Ishikawa (cell line): ENCODE measurements at regions not wholly inside any gene's neighbourhood (a gene's known extent, or its start where the extent isn't known, plus 50 kb on each side); places are given as distances from the start of the nearest gene placed in this dataset.

Source experiments
- CREB1 ChIP-seq: IDR thresholded peaks from 2 replicates; pipeline ENCODE4 v1.6.1; 2012; ENCODE audit warnings: low read depth
- RAD21 ChIP-seq: IDR thresholded peaks from 2 replicates; pipeline ENCODE4 v1.6.1; 2012; ENCODE audit warnings: low read depth
- REST ChIP-seq: IDR thresholded peaks from 2 replicates; pipeline ENCODE4 v1.6.1; 2012; ENCODE audit warnings: low read depth, mild to moderate bottlenecking
- TAF1 ChIP-seq: IDR thresholded peaks from 2 replicates; pipeline ENCODE4 v1.6.1; 2012; ENCODE audit warnings: low read depth, mild to moderate bottlenecking
- TCF12 ChIP-seq: IDR thresholded peaks from 2 replicates; pipeline ENCODE4 v1.6.1; 2012; ENCODE audit warnings: low read depth
- USF1 ChIP-seq: IDR thresholded peaks from 2 replicates; pipeline ENCODE4 v1.6.1; 2012
- ZBTB7A ChIP-seq: IDR thresholded peaks from 2 replicates; pipeline ENCODE4 v1.6.1; 2012; ENCODE audit warnings: low read depth

- no peak for TF ChIP-seq TCF12
- TF ChIP-seq REST = no peak
- no peak for TF ChIP-seq TAF1
- TF ChIP-seq USF1 = no peak
- no peak for TF ChIP-seq ZBTB7A
- no peak for TF ChIP-seq CREB1
- TF ChIP-seq RAD21 = no peak
Observed at GRCh38 chr13:61294467-61295191, 121.0 kb downstream of the PCDH20 start.
